ENCODE measurements at regions not wholly inside any gene's neighbourhood (a gene's known extent, or its start where the extent isn't known, plus 50 kb on each side); places are given as distances from the start of the nearest gene placed in this dataset.

- no peak for DNase-seq
- Histone ChIP-seq H3K4me3 (ENCODE audit: low read depth, low read length) (no peak overlapping the region), H3K27ac (no peak overlapping the region), H3K36me3 (replicated peaks) (no peaks in the 10 kb centered on the region), H3K27me3 (replicated peaks) (no peaks in the 10 kb centered on the region)
- in situ Hi-C loops (cut with HindIII; ENCODE audit: low pct_ligation_motif_present, low sequenced_read_pairs) = no loop called here
- no peak for TF ChIP-seq CTCF (IDR thresholded peaks at IDR 0.05; ENCODE audit: low read depth, low read length, missing control alignments)
These were observed 529.4 kb upstream of the IGFBP3 start for GRCh38 chr7:46450425-46450824.

GRCh38 chr7:46449743-46450142 lies 528.7 kb upstream of the IGFBP3 start:
- in situ Hi-C loops (cut with HindIII; ENCODE audit: low pct_ligation_motif_present, low sequenced_read_pairs) = no loop called here
- H3K4me3 ChIP-seq (ENCODE audit: low read depth, low read length) = no peak overlapping the region
- no peak for DNase-seq
- TF ChIP-seq CTCF (IDR thresholded peaks at IDR 0.05; ENCODE audit: low read depth, low read length, missing control alignments) = no peak
- no peak overlapping the region for H3K27ac ChIP-seq
- H3K27me3 ChIP-seq (replicated peaks) = no peaks in the 10 kb centered on the region
- H3K36me3 ChIP-seq (replicated peaks) = no peaks in the 10 kb centered on the region

- Histone ChIP-seq H3K27me3 (replicated peaks) (no peaks in the 10 kb centered on the region), H3K36me3 (replicated peaks) (no peaks in the 10 kb centered on the region), H3K27ac (no peak overlapping the region), H3K4me3 (ENCODE audit: low read depth, low read length) (no peak overlapping the region)
- no peak for TF ChIP-seq CTCF (IDR thresholded peaks at IDR 0.05; ENCODE audit: low read depth, low read length, missing control alignments)
- in situ Hi-C loops (cut with HindIII; ENCODE audit: low pct_ligation_motif_present, low sequenced_read_pairs) = no loop called here
- no peak for DNase-seq
These were observed 527.4 kb upstream of the IGFBP3 start for GRCh38 chr7:46448478-46448877.

GRCh38 chr7:46446151-46446550 lies 525.1 kb upstream of the IGFBP3 start:
- in situ Hi-C loops (cut with HindIII; ENCODE audit: low pct_ligation_motif_present, low sequenced_read_pairs) = no loop called here
- H3K27me3 ChIP-seq (replicated peaks) = no peaks in the 10 kb centered on the region
- H3K4me3 ChIP-seq (ENCODE audit: low read depth, low read length) = no peak overlapping the region
- DNase-seq = no peak
- H3K36me3 ChIP-seq (replicated peaks) = no peaks in the 10 kb centered on the region
- TF ChIP-seq CTCF (IDR thresholded peaks at IDR 0.05; ENCODE audit: low read depth, low read length, missing control alignments) = no peak
- H3K27ac ChIP-seq = no peak overlapping the region

- Histone ChIP-seq H3K27me3 (replicated peaks) (no peaks in the 10 kb centered on the region), H3K27ac (no peak overlapping the region), H3K36me3 (replicated peaks) (no peaks in the 10 kb centered on the region), H3K4me3 (ENCODE audit: low read depth, low read length) (no peak overlapping the region)
- DNase-seq = no peak
- TF ChIP-seq CTCF (IDR thresholded peaks at IDR 0.05; ENCODE audit: low read depth, low read length, missing control alignments) = no peak
- in situ Hi-C loops (cut with HindIII; ENCODE audit: low pct_ligation_motif_present, low sequenced_read_pairs) = no loop called here
These were observed 523.2 kb upstream of the IGFBP3 start for GRCh38 chr7:46444256-46444655.

GRCh38 chr7:46440186-46440585 lies 519.1 kb upstream of the IGFBP3 start:
- H3K27me3 ChIP-seq (replicated peaks) = no peaks in the 10 kb centered on the region
- in situ Hi-C loops (cut with HindIII; ENCODE audit: low pct_ligation_motif_present, low sequenced_read_pairs) = no loop called here
- H3K27ac ChIP-seq = no peak overlapping the region
- no peaks in the 10 kb centered on the region for H3K36me3 ChIP-seq (replicated peaks)
- no peak for DNase-seq
- TF ChIP-seq CTCF (IDR thresholded peaks at IDR 0.05; ENCODE audit: low read depth, low read length, missing control alignments) = no peak
- no peak overlapping the region for H3K4me3 ChIP-seq (ENCODE audit: low read depth, low read length)

Measured in brain microvascular endothelial cell (primary cell).